B cell (primary cell): ENCODE measurements at regions not wholly inside any gene's neighbourhood (a gene's known extent, or its start where the extent isn't known, plus 50 kb on each side); places are given as distances from the start of the nearest gene placed in this dataset.

Experiments
- ATAC-seq: fragments of 200-7000 bp; cut with Tn5 transposase; one replicate; pipeline ENCODE4 v1.10.0; 2021; ENCODE audit warnings: low read depth, mild to moderate bottlenecking, moderate number of reproducible peaks, moderate library complexity
- CTCF ChIA-PET: fragments of 350-600 bp; sonication (Branson Sonifier 250); formaldehyde crosslinking; loops from one replicate; lab custom pipeline; 2021; ENCODE audit warnings: antibody characterized with exemption, inconsistent platforms; lab: Charles Lee
- POLR2A ChIA-PET: fragments of 350-600 bp; sonication (Branson Sonifier 250); formaldehyde crosslinking; loops from one replicate; lab custom pipeline; 2021; ENCODE audit warnings: antibody characterized with exemption; lab: Charles Lee
- DNase-seq: peaks from one replicate; pipeline ENCODE4 v3.0.0; 2013
- H2AFZ ChIP-seq: 2 replicates; pipeline ENCODE4 v1.6.1; 2012; ENCODE audit warnings: mild to moderate bottlenecking, low read depth, low read length; ENCODE audit not compliant: insufficient read depth, poor library complexity, severe bottlenecking
- H3K27ac ChIP-seq, 2 donors: 1 replicate in 1 of 2; 2 replicates in 1 of 2; pipeline ENCODE4 v1.5.1; 2012 to 2013; ENCODE audit warnings: low read length in 2 of 2, mild to moderate bottlenecking in 2 of 2, moderate library complexity in 1 of 2
- H3K27me3 ChIP-seq, 4 experiments: fragments of 200-600 bp in 1 of 4; sonication (generic) in 1 of 4; replicated peaks in 1 of 4; 1 replicate in 2 of 4; 2 replicates in 2 of 4; pipeline versions ENCODE4 v1.6.1 to v1.7.0; 2013 to 2016; ENCODE audit warnings: low read length in 3 of 4, mild to moderate bottlenecking in 2 of 4, mixed read lengths in 1 of 4, moderate library complexity in 1 of 4; ENCODE audit not compliant: insufficient read depth in 4 of 4, control insufficient read depth in 3 of 4; ENCODE audit errors: control extremely low read depth in 1 of 4
- H3K36me3 ChIP-seq, 2 experiments: replicated peaks in 1 of 2; 1 replicate in 1 of 2; 2 replicates in 1 of 2; pipeline versions ENCODE4 v1.6.1 to v1.7.1; 2013; ENCODE audit warnings: low read length in 1 of 2; ENCODE audit not compliant: insufficient read depth in 2 of 2, control insufficient read depth in 1 of 2; ENCODE audit errors: control extremely low read depth in 1 of 2, extremely low read depth in 1 of 2
- H3K4me1 ChIP-seq, 2 donors: fragments of 200-600 bp in 1 of 2; sonication (generic) in 1 of 2; 1 replicate in 1 of 2; 2 replicates in 1 of 2; pipeline versions ENCODE4 v1.5.1 to v1.6.1; 2013 to 2017; ENCODE audit warnings: low read length in 2 of 2; ENCODE audit not compliant: control insufficient read depth in 2 of 2, insufficient read depth in 2 of 2
- H3K4me2 ChIP-seq: replicated peaks from 2 replicates; pipeline ENCODE3; 2012; ENCODE audit warnings: mild to moderate bottlenecking, low read depth, low read length; ENCODE audit not compliant: poor library complexity, severe bottlenecking
- H3K4me3 ChIP-seq, 5 experiments: fragments of 200-600 bp in 1 of 5; sonication (generic) in 1 of 5; 1 replicate in 3 of 5; 2 replicates in 2 of 5; pipeline versions ENCODE4 v1.5.1 to v1.7.0; 2011 to 2016; ENCODE audit warnings: low read length in 4 of 5, mild to moderate bottlenecking in 4 of 5, low read depth in 2 of 5, control low read depth in 1 of 5, moderate library complexity in 1 of 5; ENCODE audit not compliant: insufficient read depth in 1 of 5; ENCODE audit errors: control extremely low read depth in 1 of 5, extremely low read depth in 1 of 5
- H3K79me2 ChIP-seq: fragments of 200-600 bp; sonication (generic); one replicate; pipeline ENCODE4 v1.6.0; 2016; ENCODE audit warnings: low read length; ENCODE audit not compliant: control insufficient read depth, insufficient read depth
- H3K9ac ChIP-seq: fragments of 200-600 bp; sonication (generic); 2 replicates; pipeline ENCODE4 v1.6.1; 2017; ENCODE audit warnings: mild to moderate bottlenecking, low read length, moderate library complexity
- H3K9me3 ChIP-seq, 3 donors: one replicate each; pipeline versions ENCODE4 v1.6.1 to v1.7.1; 2013; ENCODE audit warnings: low read length in 2 of 3; ENCODE audit not compliant: control insufficient read depth in 2 of 3, insufficient read depth in 1 of 3; ENCODE audit errors: control extremely low read depth in 1 of 3
- H4K20me1 ChIP-seq: 2 replicates; pipeline ENCODE4 v1.6.0; 2012; ENCODE audit warnings: mild to moderate bottlenecking, low read length; ENCODE audit not compliant: insufficient read depth, control insufficient read depth, poor library complexity, severe bottlenecking
- H3K27ac Mint-ChIP-seq: one replicate; pipeline ENCODE4 v1.8.0; 2021; ENCODE audit warnings: mixed read lengths
- H3K27me3 Mint-ChIP-seq: one replicate; pipeline ENCODE4 v1.8.0; 2021; ENCODE audit warnings: mixed read lengths
- H3K4me1 Mint-ChIP-seq: one replicate; pipeline ENCODE4 v1.8.0; 2021; ENCODE audit warnings: mixed read lengths
- H3K4me3 Mint-ChIP-seq: one replicate; pipeline ENCODE4 v1.8.0; 2021; ENCODE audit warnings: mixed read lengths
- H3K9me3 Mint-ChIP-seq: one replicate; pipeline ENCODE4 v1.8.0; 2022; ENCODE audit warnings: mixed read lengths; ENCODE audit not compliant: insufficient read depth
- CTCF ChIP-seq: fragments of 200-600 bp; IDR thresholded peaks from one replicate; pipeline ENCODE4 v1.8.0; 2022; ENCODE audit warnings: antibody characterized with exemption, mild to moderate bottlenecking
- EZH2 ChIP-seq: IDR thresholded peaks from 2 replicates; pipeline ENCODE4 v1.6.1; 2012; ENCODE audit warnings: borderline replicate concordance, low read depth, mild to moderate bottlenecking, moderate library complexity, low read length; ENCODE audit not compliant: insufficient read depth, poor library complexity, severe bottlenecking
- WGBS: methylation state at CpG from one replicate; pipeline ENCODE4 v1.1.5; 2013; ENCODE audit warnings: missing lambda C conversion rate; ENCODE audit not compliant: insufficient coverage; 5-methylcytosine and 5-hydroxymethylcytosine counted together
- intact Hi-C: fragments of 100-400 bp; cut with micrococcal nuclease; formaldehyde crosslinking; loops from one replicate; pipeline ENCODE4 v1.10.0; 2022

GRCh38 chr18:40760251-40760650 is 1194.8 kb upstream of the PIK3C3 start:
- ChIA-PET CTCF (no interaction called here), POLR2A (no interaction called here)
- H3K4me3 ChIP-seq, result no peak overlapping the region
- H3K4me2 ChIP-seq, result no peak overlapping the region
- Mint-ChIP-seq H3K4me3 (no peak overlapping the region), H3K4me1 (no peaks in the 10 kb centered on the region), H3K27ac (no peak overlapping the region), H3K27me3 (no peaks in the 10 kb centered on the region), H3K9me3 (no peaks in the 10 kb centered on the region)
- no peak overlapping the region for H2AFZ ChIP-seq
- WGBS, result 98% methylated on average over 4 of the region's 6 CpGs
- intact Hi-C loops, result no loop called here
- no peak for ATAC-seq
- DNase-seq, result no peak
- H3K9me3 ChIP-seq, result no peaks in the 10 kb centered on the region
- no peaks in the 10 kb centered on the region for H3K79me2 ChIP-seq
- H3K9ac ChIP-seq, result no peak overlapping the region
- no peak overlapping the region for H3K27ac ChIP-seq
- no peaks in the 10 kb centered on the region for H3K4me1 ChIP-seq
- H3K36me3 ChIP-seq, result no peaks in the 10 kb centered on the region
- H3K27me3 ChIP-seq, result no peaks in the 10 kb centered on the region
- TF ChIP-seq EZH2 (no peak), CTCF (no peak)
- no peaks in the 10 kb centered on the region for H4K20me1 ChIP-seq

- H3K4me3 Mint-ChIP-seq, result no peak overlapping the region
- Histone ChIP-seq H2AFZ (no peak overlapping the region), H3K79me2 (no peaks in the 10 kb centered on the region), H3K4me3 (no peak overlapping the region), H3K4me2 (no peak overlapping the region), H3K9me3 (no peaks in the 10 kb centered on the region), H3K27ac (no peak overlapping the region), H3K9ac (no peak overlapping the region), H3K4me1 (no peaks in the 10 kb centered on the region), H3K36me3 (no peaks in the 10 kb centered on the region), H3K27me3 (no peaks in the 10 kb centered on the region), H4K20me1 (no peaks in the 10 kb centered on the region)
- TF ChIP-seq CTCF (no peak), EZH2 (no peak)
- H3K4me1 Mint-ChIP-seq, result no peaks in the 10 kb centered on the region
- CTCF ChIA-PET, result no interaction called here
- ATAC-seq, result no peak
- no peak overlapping the region for H3K27ac Mint-ChIP-seq
- WGBS, result no CpG with 5 or more reads among the region's 1 CpG
- DNase-seq, result no peak
- POLR2A ChIA-PET, result no interaction called here
- intact Hi-C loops, result no loop called here
- H3K9me3 Mint-ChIP-seq, result peaks cover 2% of the 10 kb centered on the region
- H3K27me3 Mint-ChIP-seq, result no peaks in the 10 kb centered on the region
These were observed 1200.6 kb upstream of the PIK3C3 start for GRCh38 chr18:40754477-40754876.
